ENCODE measurements at regions not wholly inside any gene's neighbourhood (a gene's known extent, or its start where the extent isn't known, plus 50 kb on each side); places are given as distances from the start of the nearest gene placed in this dataset.

- TF ChIP-seq TAF1 (IDR thresholded peaks at IDR 0.05; ENCODE audit: low read depth, low read length) (no peak), POLR2A (IDR thresholded peaks at IDR 0.05; ENCODE audit: low read depth, low read length) (no peak)
- DNase-seq (ENCODE audit: insufficient read length, low spot score) = no peak
- no peak for FAIRE-seq
Measured at GRCh38 chr15:46894644-46895043, 822.7 kb upstream of the SEMA6D start.

GRCh38 chr15:46897266-46897665 lies 820.0 kb upstream of the SEMA6D start:
- no peak for TF ChIP-seq POLR2A (IDR thresholded peaks at IDR 0.05; ENCODE audit: low read depth, low read length)
- TF ChIP-seq TAF1 (IDR thresholded peaks at IDR 0.05; ENCODE audit: low read depth, low read length) = no peak
- no peak for TF ChIP-seq SPI1 (IDR thresholded peaks at IDR 0.05; ENCODE audit: low read depth, low read length)
- no peak for TF ChIP-seq POLR2AphosphoS5 (IDR thresholded peaks at IDR 0.05; ENCODE audit: low read depth, low read length)
- no peak for TF ChIP-seq PAX5 (IDR thresholded peaks at IDR 0.05; ENCODE audit: insufficient read depth, low read length, severe bottlenecking)
- no peak for TF ChIP-seq POU2F2 (IDR thresholded peaks at IDR 0.05; ENCODE audit: low read depth, low read length)
- FAIRE-seq (no peak), DNase-seq (ENCODE audit: insufficient read length, low spot score) (no peak)

- DNase-seq (ENCODE audit: insufficient read length, low spot score) (no peak), FAIRE-seq (no peak)
- TF ChIP-seq POLR2A (IDR thresholded peaks at IDR 0.05; ENCODE audit: low read depth, low read length) (no peak), SPI1 (IDR thresholded peaks at IDR 0.05; ENCODE audit: low read depth, low read length) (no peak)
Measured at GRCh38 chr15:46901001-46901400, 816.3 kb upstream of the SEMA6D start.

- no peak for TF ChIP-seq POU2F2 (IDR thresholded peaks at IDR 0.05; ENCODE audit: low read depth, low read length)
- TF ChIP-seq SPI1 (IDR thresholded peaks at IDR 0.05; ENCODE audit: low read depth, low read length) = no peak
- no peak for TF ChIP-seq POLR2A (IDR thresholded peaks at IDR 0.05; ENCODE audit: low read depth, low read length)
- TF ChIP-seq TAF1 (IDR thresholded peaks at IDR 0.05; ENCODE audit: low read depth, low read length) = no peak
- no peak for TF ChIP-seq PAX5 (IDR thresholded peaks at IDR 0.05; ENCODE audit: insufficient read depth, low read length, severe bottlenecking)
- no peak for TF ChIP-seq POLR2AphosphoS5 (IDR thresholded peaks at IDR 0.05; ENCODE audit: low read depth, low read length)
- FAIRE-seq = no peak
- no peak for DNase-seq (ENCODE audit: insufficient read length, low spot score)
Measured at GRCh38 chr15:46917721-46918252, 799.5 kb upstream of the SEMA6D start.

- no peak for TF ChIP-seq POLR2AphosphoS5 (IDR thresholded peaks at IDR 0.05; ENCODE audit: low read depth, low read length)
- TF ChIP-seq SPI1 (IDR thresholded peaks at IDR 0.05; ENCODE audit: low read depth, low read length) = no peak
- TF ChIP-seq TAF1 (IDR thresholded peaks at IDR 0.05; ENCODE audit: low read depth, low read length) = no peak
- TF ChIP-seq PAX5 (IDR thresholded peaks at IDR 0.05; ENCODE audit: insufficient read depth, low read length, severe bottlenecking) = no peak
- TF ChIP-seq POU2F2 (IDR thresholded peaks at IDR 0.05; ENCODE audit: low read depth, low read length) = no peak
- TF ChIP-seq POLR2A (IDR thresholded peaks at IDR 0.05; ENCODE audit: low read depth, low read length) = no peak
- FAIRE-seq = no peak
- DNase-seq (ENCODE audit: insufficient read length, low spot score) = no peak
Measured at GRCh38 chr15:46918462-46919140, 798.7 kb upstream of the SEMA6D start.

- FAIRE-seq (no peak), DNase-seq (ENCODE audit: insufficient read length, low spot score) (no peak)
- TF ChIP-seq POLR2AphosphoS5 (IDR thresholded peaks at IDR 0.05; ENCODE audit: low read depth, low read length) (no peak), POLR2A (IDR thresholded peaks at IDR 0.05; ENCODE audit: low read depth, low read length) (no peak), TAF1 (IDR thresholded peaks at IDR 0.05; ENCODE audit: low read depth, low read length) (no peak), PAX5 (IDR thresholded peaks at IDR 0.05; ENCODE audit: insufficient read depth, low read length, severe bottlenecking) (no peak), SPI1 (IDR thresholded peaks at IDR 0.05; ENCODE audit: low read depth, low read length) (no peak), POU2F2 (IDR thresholded peaks at IDR 0.05; ENCODE audit: low read depth, low read length) (no peak)
Measured at GRCh38 chr15:46921891-46922290, 795.4 kb upstream of the SEMA6D start.

GRCh38 chr15:46930426-46930825 lies 786.9 kb upstream of the SEMA6D start:
- no peak for FAIRE-seq
- TF ChIP-seq POLR2A (IDR thresholded peaks at IDR 0.05; ENCODE audit: low read depth, low read length) = no peak
- TF ChIP-seq POLR2AphosphoS5 (IDR thresholded peaks at IDR 0.05; ENCODE audit: low read depth, low read length) = no peak
- TF ChIP-seq TAF1 (IDR thresholded peaks at IDR 0.05; ENCODE audit: low read depth, low read length) = no peak
- no peak for DNase-seq (ENCODE audit: insufficient read length, low spot score)

GRCh38 chr15:46933332-46933731 lies 784.0 kb upstream of the SEMA6D start:
- no peak for FAIRE-seq
- no peak for DNase-seq (ENCODE audit: insufficient read length, low spot score)
- TF ChIP-seq TAF1 (IDR thresholded peaks at IDR 0.05; ENCODE audit: low read depth, low read length) (no peak), POU2F2 (IDR thresholded peaks at IDR 0.05; ENCODE audit: low read depth, low read length) (no peak), SPI1 (IDR thresholded peaks at IDR 0.05; ENCODE audit: low read depth, low read length) (no peak), POLR2A (IDR thresholded peaks at IDR 0.05; ENCODE audit: low read depth, low read length) (no peak), PAX5 (IDR thresholded peaks at IDR 0.05; ENCODE audit: insufficient read depth, low read length, severe bottlenecking) (no peak), POLR2AphosphoS5 (IDR thresholded peaks at IDR 0.05; ENCODE audit: low read depth, low read length) (no peak)

GRCh38 chr15:46934851-46935250 lies 782.5 kb upstream of the SEMA6D start:
- FAIRE-seq = no peak
- TF ChIP-seq PAX5 (IDR thresholded peaks at IDR 0.05; ENCODE audit: insufficient read depth, low read length, severe bottlenecking) = no peak
- TF ChIP-seq POU2F2 (IDR thresholded peaks at IDR 0.05; ENCODE audit: low read depth, low read length) = no peak
- no peak for DNase-seq (ENCODE audit: insufficient read length, low spot score)

- TF ChIP-seq SPI1 (IDR thresholded peaks at IDR 0.05; ENCODE audit: low read depth, low read length) (no peak), POLR2A (IDR thresholded peaks at IDR 0.05; ENCODE audit: low read depth, low read length) (no peak), POLR2AphosphoS5 (IDR thresholded peaks at IDR 0.05; ENCODE audit: low read depth, low read length) (no peak), TAF1 (IDR thresholded peaks at IDR 0.05; ENCODE audit: low read depth, low read length) (no peak), PAX5 (IDR thresholded peaks at IDR 0.05; ENCODE audit: insufficient read depth, low read length, severe bottlenecking) (no peak), POU2F2 (IDR thresholded peaks at IDR 0.05; ENCODE audit: low read depth, low read length) (no peak)
- FAIRE-seq = no peak
- DNase-seq (ENCODE audit: insufficient read length, low spot score) = no peak
Measured at GRCh38 chr15:46938169-46938568, 779.1 kb upstream of the SEMA6D start.
